Activated T-cell treated with anti-CD3 and anti-CD28 coated beads, Interleukin-2, amount 50 U/mL, for 24 hours (primary cell): ENCODE measurements at regions not wholly inside any gene's neighbourhood (a gene's known extent, or its start where the extent isn't known, plus 50 kb on each side); places are given as distances from the start of the nearest gene placed in this dataset.
"Not testable (repeated sequence)": the region's sequence is repeated elsewhere in the genome, so short reads cannot be mapped to it uniquely, and the experiment has no call there.

Source experiments
- DNase-seq: peaks from one replicate; pipeline ENCODE4 v3.0.0-alpha.2; 2020
- H3K27ac Mint-ChIP-seq: 2 replicates; pipeline ENCODE4 v1.8.0; 2020; ENCODE audit warnings: mild to moderate bottlenecking, mixed read lengths
- H3K27me3 Mint-ChIP-seq: 2 replicates; pipeline ENCODE4 v1.8.0; 2020; ENCODE audit warnings: mixed read lengths
- H3K36me3 Mint-ChIP-seq: 2 replicates; pipeline ENCODE4 v1.8.0; 2020; ENCODE audit warnings: low read depth, mixed read lengths
- H3K4me1 Mint-ChIP-seq: 2 replicates; pipeline ENCODE4 v1.8.0; 2020; ENCODE audit warnings: low read depth, mixed read lengths
- H3K4me3 Mint-ChIP-seq: 2 replicates; pipeline ENCODE4 v1.8.0; 2020; ENCODE audit warnings: mild to moderate bottlenecking, moderate library complexity, mixed read lengths
- H3K9me3 Mint-ChIP-seq: 2 replicates; pipeline ENCODE4 v1.8.0; 2020; ENCODE audit warnings: mixed read lengths

- no peaks in the 10 kb centered on the region for H3K4me1 Mint-ChIP-seq
- no peak overlapping the region for H3K4me3 Mint-ChIP-seq
- no peak for DNase-seq
- H3K27me3 Mint-ChIP-seq, result no peaks in the 10 kb centered on the region
- H3K27ac Mint-ChIP-seq, result no peak overlapping the region
- H3K36me3 Mint-ChIP-seq, result no peaks in the 10 kb centered on the region
- H3K9me3 Mint-ChIP-seq, result no peaks in the 10 kb centered on the region
Measured at GRCh38 chr5:92017776-92018175, 634.7 kb upstream of the ARRDC3 start.

GRCh38 chr5:92011845-92012244, 628.7 kb upstream of the ARRDC3 start:
- not testable (repeated sequence) for H3K4me3 Mint-ChIP-seq, H3K27me3 Mint-ChIP-seq, H3K9me3 Mint-ChIP-seq, H3K36me3 Mint-ChIP-seq, H3K4me1 Mint-ChIP-seq, H3K27ac Mint-ChIP-seq, DNase-seq

- peaks cover under 1% of the 10 kb centered on the region for H3K9me3 Mint-ChIP-seq
- DNase-seq, result no peak
- H3K36me3 Mint-ChIP-seq, result no peaks in the 10 kb centered on the region
- no peaks in the 10 kb centered on the region for H3K4me1 Mint-ChIP-seq
- H3K27me3 Mint-ChIP-seq, result no peaks in the 10 kb centered on the region
- H3K4me3 Mint-ChIP-seq, result no peak overlapping the region
- H3K27ac Mint-ChIP-seq, result no peak overlapping the region
Measured at GRCh38 chr5:92003806-92004205, 620.7 kb upstream of the ARRDC3 start.

GRCh38 chr5:92002721-92003274, 619.7 kb upstream of the ARRDC3 start:
- no peak overlapping the region for H3K4me3 Mint-ChIP-seq
- H3K27me3 Mint-ChIP-seq, result no peaks in the 10 kb centered on the region
- DNase-seq, result no peak
- H3K36me3 Mint-ChIP-seq, result no peaks in the 10 kb centered on the region
- H3K4me1 Mint-ChIP-seq, result no peaks in the 10 kb centered on the region
- H3K27ac Mint-ChIP-seq, result no peak overlapping the region
- H3K9me3 Mint-ChIP-seq, result peaks cover 2% of the 10 kb centered on the region

GRCh38 chr5:91998774-91999173, 615.7 kb upstream of the ARRDC3 start:
- Mint-ChIP-seq H3K36me3 (no peaks in the 10 kb centered on the region), H3K27me3 (no peaks in the 10 kb centered on the region), H3K9me3 (peaks cover 2% of the 10 kb centered on the region), H3K4me1 (no peaks in the 10 kb centered on the region), H3K4me3 (no peak overlapping the region), H3K27ac (no peak overlapping the region)
- no peak for DNase-seq

- Mint-ChIP-seq H3K27ac (no peak overlapping the region), H3K4me1 (no peaks in the 10 kb centered on the region), H3K9me3 (no peaks in the 10 kb centered on the region), H3K27me3 (no peaks in the 10 kb centered on the region), H3K4me3 (no peak overlapping the region), H3K36me3 (no peaks in the 10 kb centered on the region)
- DNase-seq, result no peak
Measured at GRCh38 chr5:91983869-91984268, 600.8 kb upstream of the ARRDC3 start.

- Mint-ChIP-seq H3K27ac (no peak overlapping the region), H3K4me1 (no peaks in the 10 kb centered on the region), H3K36me3 (no peaks in the 10 kb centered on the region), H3K9me3 (no peaks in the 10 kb centered on the region), H3K4me3 (no peak overlapping the region), H3K27me3 (no peaks in the 10 kb centered on the region)
- DNase-seq, result no peak
Measured at GRCh38 chr5:91978221-91978882, 595.2 kb upstream of the ARRDC3 start.

- Mint-ChIP-seq H3K27ac (no peak overlapping the region), H3K36me3 (no peaks in the 10 kb centered on the region), H3K4me3 (no peak overlapping the region), H3K9me3 (no peaks in the 10 kb centered on the region), H3K27me3 (no peaks in the 10 kb centered on the region), H3K4me1 (no peaks in the 10 kb centered on the region)
- DNase-seq, result no peak
Measured at GRCh38 chr5:91977579-91977978, 594.5 kb upstream of the ARRDC3 start.

GRCh38 chr5:91976451-91976850, 593.3 kb upstream of the ARRDC3 start:
- H3K36me3 Mint-ChIP-seq, result no peaks in the 10 kb centered on the region
- no peak overlapping the region for H3K27ac Mint-ChIP-seq
- no peak overlapping the region for H3K4me3 Mint-ChIP-seq
- no peaks in the 10 kb centered on the region for H3K4me1 Mint-ChIP-seq
- H3K9me3 Mint-ChIP-seq, result no peaks in the 10 kb centered on the region
- DNase-seq, result no peak
- no peaks in the 10 kb centered on the region for H3K27me3 Mint-ChIP-seq

- no peaks in the 10 kb centered on the region for H3K4me1 Mint-ChIP-seq
- no peak overlapping the region for H3K27ac Mint-ChIP-seq
- H3K9me3 Mint-ChIP-seq, result peaks cover 7% of the 10 kb centered on the region
- no peaks in the 10 kb centered on the region for H3K27me3 Mint-ChIP-seq
- H3K36me3 Mint-ChIP-seq, result no peaks in the 10 kb centered on the region
- no peak overlapping the region for H3K4me3 Mint-ChIP-seq
- DNase-seq, result no peak
Measured at GRCh38 chr5:91963166-91963565, 580.0 kb upstream of the ARRDC3 start.

- no peak overlapping the region for H3K27ac Mint-ChIP-seq
- DNase-seq, result no peak
- no peak overlapping the region for H3K4me3 Mint-ChIP-seq
- H3K27me3 Mint-ChIP-seq, result no peaks in the 10 kb centered on the region
- H3K9me3 Mint-ChIP-seq, result peaks cover 4% of the 10 kb centered on the region
- no peaks in the 10 kb centered on the region for H3K36me3 Mint-ChIP-seq
- H3K4me1 Mint-ChIP-seq, result no peaks in the 10 kb centered on the region
Measured at GRCh38 chr5:91957666-91958065, 574.5 kb upstream of the ARRDC3 start.

- Mint-ChIP-seq H3K4me1 (no peaks in the 10 kb centered on the region), H3K27me3 (no peaks in the 10 kb centered on the region), H3K4me3 (no peak overlapping the region), H3K9me3 (peaks cover 3% of the 10 kb centered on the region), H3K36me3 (no peaks in the 10 kb centered on the region), H3K27ac (no peak overlapping the region)
- no peak for DNase-seq
Measured at GRCh38 chr5:91956738-91957137, 573.6 kb upstream of the ARRDC3 start.

GRCh38 chr5:91955610-91956009, 572.5 kb upstream of the ARRDC3 start:
- Mint-ChIP-seq H3K9me3 (no peaks in the 10 kb centered on the region), H3K36me3 (no peaks in the 10 kb centered on the region), H3K4me1 (no peaks in the 10 kb centered on the region), H3K27me3 (no peaks in the 10 kb centered on the region), H3K4me3 (no peak overlapping the region), H3K27ac (no peak overlapping the region)
- no peak for DNase-seq

- Mint-ChIP-seq H3K4me1 (no peaks in the 10 kb centered on the region), H3K4me3 (no peak overlapping the region), H3K27me3 (no peaks in the 10 kb centered on the region), H3K36me3 (no peaks in the 10 kb centered on the region), H3K9me3 (no peaks in the 10 kb centered on the region), H3K27ac (no peak overlapping the region)
- no peak for DNase-seq
Measured at GRCh38 chr5:91954136-91954535, 571.0 kb upstream of the ARRDC3 start.

GRCh38 chr5:91950328-91950727, 567.2 kb upstream of the ARRDC3 start:
- no peak overlapping the region for H3K4me3 Mint-ChIP-seq
- no peak overlapping the region for H3K27ac Mint-ChIP-seq
- no peaks in the 10 kb centered on the region for H3K27me3 Mint-ChIP-seq
- no peaks in the 10 kb centered on the region for H3K36me3 Mint-ChIP-seq
- DNase-seq, result no peak
- H3K9me3 Mint-ChIP-seq, result no peaks in the 10 kb centered on the region
- H3K4me1 Mint-ChIP-seq, result peaks cover 4% of the 10 kb centered on the region

GRCh38 chr5:91946870-91947269, 563.8 kb upstream of the ARRDC3 start:
- DNase-seq, result no peak
- Mint-ChIP-seq H3K4me3 (no peak overlapping the region), H3K36me3 (no peaks in the 10 kb centered on the region), H3K9me3 (no peaks in the 10 kb centered on the region), H3K27ac (no peak overlapping the region), H3K4me1 (peaks cover 4% of the 10 kb centered on the region), H3K27me3 (no peaks in the 10 kb centered on the region)
